Loucy (cell line): ENCODE measurements at regions not wholly inside any gene's neighbourhood (a gene's known extent, or its start where the extent isn't known, plus 50 kb on each side); places are given as distances from the start of the nearest gene placed in this dataset.

ENCODE experiments used
- EZH2phosphoT487 ChIP-seq: fragments of 200-600 bp; IDR thresholded peaks from 2 replicates; pipeline ENCODE4 v1.6.1; 2018; ENCODE audit warnings: antibody characterized with exemption, mild to moderate bottlenecking, moderate library complexity, borderline replicate concordance
- TF ChIP-seq, protein P1 (sequence below): fragments of 200-600 bp; sonication (generic); conservative IDR thresholded peaks from 2 replicates; pipeline ENCODE4 v1.5.1; 2014; ENCODE audit warnings: mild to moderate bottlenecking, antibody characterized with exemption, low read length

DNA sequence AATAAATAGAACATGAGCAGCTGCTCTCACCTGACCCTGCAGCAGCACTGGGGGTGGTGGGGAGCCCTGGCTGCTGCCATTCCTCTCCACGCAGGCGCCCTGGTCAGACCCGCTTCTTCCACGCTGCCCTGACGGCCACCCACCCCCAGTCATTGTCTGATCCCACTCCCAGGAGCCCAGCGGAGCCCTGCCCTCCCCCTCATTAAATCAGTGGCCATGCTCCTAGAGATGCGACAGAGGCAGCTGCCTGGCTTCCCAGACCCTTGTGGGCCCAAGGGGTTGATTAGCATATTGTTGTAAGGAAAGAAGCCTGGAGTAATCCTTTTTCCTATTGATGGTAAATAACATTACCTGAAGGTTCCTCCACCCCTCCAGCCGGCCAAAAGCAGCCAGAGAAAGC lies 301.5 kb downstream of the RRAGC start:
- TF ChIP-seq, protein P1, sequence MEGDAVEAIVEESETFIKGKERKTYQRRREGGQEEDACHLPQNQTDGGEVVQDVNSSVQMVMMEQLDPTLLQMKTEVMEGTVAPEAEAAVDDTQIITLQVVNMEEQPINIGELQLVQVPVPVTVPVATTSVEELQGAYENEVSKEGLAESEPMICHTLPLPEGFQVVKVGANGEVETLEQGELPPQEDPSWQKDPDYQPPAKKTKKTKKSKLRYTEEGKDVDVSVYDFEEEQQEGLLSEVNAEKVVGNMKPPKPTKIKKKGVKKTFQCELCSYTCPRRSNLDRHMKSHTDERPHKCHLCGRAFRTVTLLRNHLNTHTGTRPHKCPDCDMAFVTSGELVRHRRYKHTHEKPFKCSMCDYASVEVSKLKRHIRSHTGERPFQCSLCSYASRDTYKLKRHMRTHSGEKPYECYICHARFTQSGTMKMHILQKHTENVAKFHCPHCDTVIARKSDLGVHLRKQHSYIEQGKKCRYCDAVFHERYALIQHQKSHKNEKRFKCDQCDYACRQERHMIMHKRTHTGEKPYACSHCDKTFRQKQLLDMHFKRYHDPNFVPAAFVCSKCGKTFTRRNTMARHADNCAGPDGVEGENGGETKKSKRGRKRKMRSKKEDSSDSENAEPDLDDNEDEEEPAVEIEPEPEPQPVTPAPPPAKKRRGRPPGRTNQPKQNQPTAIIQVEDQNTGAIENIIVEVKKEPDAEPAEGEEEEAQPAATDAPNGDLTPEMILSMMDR, result no peak
- TF ChIP-seq EZH2phosphoT487, result no peak
